ENCODE measurements at regions not wholly inside any gene's neighbourhood (a gene's known extent, or its start where the extent isn't known, plus 50 kb on each side); places are given as distances from the start of the nearest gene placed in this dataset.

GRCh38 chr12:110996415-110996814 lies 76.0 kb upstream of the MYL2 start:
- no peak overlapping the region for H3K27ac ChIP-seq (ENCODE audit: low read length in 2 of 2)
- no peaks in the 10 kb centered on the region for H4K20me1 ChIP-seq (ENCODE audit: control insufficient read depth, insufficient read depth, low read length, poor library complexity, severe bottlenecking)
- no peak overlapping the region for H3K4me3 ChIP-seq (ENCODE audit: control extremely low read depth in 1 of 5, extremely low read depth in 1 of 5, insufficient read depth in 1 of 5, low read depth in 2 of 5, low read length in 4 of 5)
- H3K4me2 ChIP-seq (replicated peaks; ENCODE audit: low read depth, low read length, poor library complexity, severe bottlenecking): no peak overlapping the region
- Mint-ChIP-seq H3K4me3 (no peak overlapping the region), H3K9me3 (ENCODE audit: insufficient read depth) (peaks cover 8% of the 10 kb centered on the region), H3K4me1 (no peaks in the 10 kb centered on the region), H3K27ac (no peak overlapping the region), H3K27me3 (peaks cover 17% of the 10 kb centered on the region)
- no peaks in the 10 kb centered on the region for H3K4me1 ChIP-seq (ENCODE audit: control insufficient read depth in 2 of 2, insufficient read depth in 2 of 2, low read length in 2 of 2)
- 12% methylated on average over 2 of the region's 5 CpGs for WGBS (ENCODE audit: insufficient coverage)
- no peak overlapping the region for H3K9ac ChIP-seq (ENCODE audit: low read length)
- H3K79me2 ChIP-seq (ENCODE audit: control insufficient read depth, insufficient read depth, low read length): no peaks in the 10 kb centered on the region
- CTCF ChIA-PET: no interaction called here
- intact Hi-C loops (cut with micrococcal nuclease): no loop called here
- TF ChIP-seq EZH2 (IDR thresholded peaks at IDR 0.05; ENCODE audit: borderline replicate concordance, insufficient read depth, low read depth, low read length, poor library complexity, severe bottlenecking): no peak
- TF ChIP-seq, protein P1, sequence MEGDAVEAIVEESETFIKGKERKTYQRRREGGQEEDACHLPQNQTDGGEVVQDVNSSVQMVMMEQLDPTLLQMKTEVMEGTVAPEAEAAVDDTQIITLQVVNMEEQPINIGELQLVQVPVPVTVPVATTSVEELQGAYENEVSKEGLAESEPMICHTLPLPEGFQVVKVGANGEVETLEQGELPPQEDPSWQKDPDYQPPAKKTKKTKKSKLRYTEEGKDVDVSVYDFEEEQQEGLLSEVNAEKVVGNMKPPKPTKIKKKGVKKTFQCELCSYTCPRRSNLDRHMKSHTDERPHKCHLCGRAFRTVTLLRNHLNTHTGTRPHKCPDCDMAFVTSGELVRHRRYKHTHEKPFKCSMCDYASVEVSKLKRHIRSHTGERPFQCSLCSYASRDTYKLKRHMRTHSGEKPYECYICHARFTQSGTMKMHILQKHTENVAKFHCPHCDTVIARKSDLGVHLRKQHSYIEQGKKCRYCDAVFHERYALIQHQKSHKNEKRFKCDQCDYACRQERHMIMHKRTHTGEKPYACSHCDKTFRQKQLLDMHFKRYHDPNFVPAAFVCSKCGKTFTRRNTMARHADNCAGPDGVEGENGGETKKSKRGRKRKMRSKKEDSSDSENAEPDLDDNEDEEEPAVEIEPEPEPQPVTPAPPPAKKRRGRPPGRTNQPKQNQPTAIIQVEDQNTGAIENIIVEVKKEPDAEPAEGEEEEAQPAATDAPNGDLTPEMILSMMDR (IDR thresholded peaks at IDR 0.05): no peak
- no peak overlapping the region for H2AFZ ChIP-seq (ENCODE audit: insufficient read depth, low read depth, low read length, poor library complexity, severe bottlenecking)
- no peaks in the 10 kb centered on the region for H3K36me3 ChIP-seq (replicated peaks in 1 of 2; ENCODE audit: control extremely low read depth in 1 of 2, control insufficient read depth in 1 of 2, extremely low read depth in 1 of 2, insufficient read depth in 2 of 2, low read length in 1 of 2)
- H3K9me3 ChIP-seq (ENCODE audit: control extremely low read depth in 1 of 3, control insufficient read depth in 2 of 3, insufficient read depth in 1 of 3, low read length in 2 of 3): peaks cover 0 to 20% (median 18%) of the 10 kb centered on the region in 3 donors
- POLR2A ChIA-PET: no interaction called here
- H3K27me3 ChIP-seq (replicated peaks in 1 of 4; ENCODE audit: control extremely low read depth in 1 of 4, control insufficient read depth in 3 of 4, insufficient read depth in 4 of 4, low read length in 3 of 4): peaks cover 0 to 5% (median under 1%) of the 10 kb centered on the region in 4 experiments
- no peak for ATAC-seq (ENCODE audit: low read depth)
- no peak for DNase-seq

DNA sequence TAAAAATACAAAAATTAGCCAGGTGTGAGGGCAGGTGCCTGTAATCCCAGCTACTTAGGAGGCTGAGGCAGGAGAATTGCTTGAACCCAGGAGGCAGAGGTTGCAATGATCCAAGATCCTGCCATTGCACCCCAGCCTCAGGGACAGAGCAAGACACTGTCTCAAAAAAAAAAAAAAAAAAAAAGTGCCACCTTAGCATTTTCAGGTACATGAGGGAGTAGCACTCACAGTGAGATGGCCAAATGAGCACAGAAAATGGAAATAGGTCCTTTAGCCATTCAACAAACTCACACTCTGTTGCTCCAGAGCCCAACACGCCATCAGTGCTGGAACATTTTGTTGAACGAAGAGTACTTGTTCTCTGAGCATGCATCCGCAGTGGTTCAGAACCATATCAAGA lies 75.2 kb upstream of the MYL2 start:
- Histone ChIP-seq H2AFZ (ENCODE audit: insufficient read depth, low read depth, low read length, poor library complexity, severe bottlenecking) (no peak overlapping the region), H3K36me3 (replicated peaks in 1 of 2; ENCODE audit: control extremely low read depth in 1 of 2, control insufficient read depth in 1 of 2, extremely low read depth in 1 of 2, insufficient read depth in 2 of 2, low read length in 1 of 2) (no peaks in the 10 kb centered on the region), H3K9ac (ENCODE audit: low read length) (no peak overlapping the region), H3K27ac (ENCODE audit: low read length in 2 of 2) (no peak overlapping the region), H3K27me3 (replicated peaks in 1 of 4; ENCODE audit: control extremely low read depth in 1 of 4, control insufficient read depth in 3 of 4, insufficient read depth in 4 of 4, low read length in 3 of 4) (peaks cover 0 to 5% (median under 1%) of the 10 kb centered on the region in 4 experiments), H3K79me2 (ENCODE audit: control insufficient read depth, insufficient read depth, low read length) (no peaks in the 10 kb centered on the region), H3K9me3 (ENCODE audit: control extremely low read depth in 1 of 3, control insufficient read depth in 2 of 3, insufficient read depth in 1 of 3, low read length in 2 of 3) (peaks cover 0 to 20% (median 18%) of the 10 kb centered on the region in 3 donors), H3K4me2 (replicated peaks; ENCODE audit: low read depth, low read length, poor library complexity, severe bottlenecking) (no peak overlapping the region), H3K4me1 (ENCODE audit: control insufficient read depth in 2 of 2, insufficient read depth in 2 of 2, low read length in 2 of 2) (no peaks in the 10 kb centered on the region), H3K4me3 (ENCODE audit: control extremely low read depth in 1 of 5, extremely low read depth in 1 of 5, insufficient read depth in 1 of 5, low read depth in 2 of 5, low read length in 4 of 5) (no peak overlapping the region), H4K20me1 (ENCODE audit: control insufficient read depth, insufficient read depth, low read length, poor library complexity, severe bottlenecking) (no peaks in the 10 kb centered on the region)
- DNase-seq (no peak), ATAC-seq (ENCODE audit: low read depth) (no peak)
- peaks cover 8% of the 10 kb centered on the region for H3K9me3 Mint-ChIP-seq (ENCODE audit: insufficient read depth)
- H3K27me3 Mint-ChIP-seq: peaks cover 20% of the 10 kb centered on the region
- TF ChIP-seq, protein P1 (IDR thresholded peaks at IDR 0.05): no peak
- no peak for TF ChIP-seq EZH2 (IDR thresholded peaks at IDR 0.05; ENCODE audit: borderline replicate concordance, insufficient read depth, low read depth, low read length, poor library complexity, severe bottlenecking)
- WGBS (ENCODE audit: insufficient coverage): 97% methylated on average over 3 of the region's 3 CpGs
- no peak overlapping the region for H3K27ac Mint-ChIP-seq
- H3K4me1 Mint-ChIP-seq: no peaks in the 10 kb centered on the region
- no peak overlapping the region for H3K4me3 Mint-ChIP-seq
- intact Hi-C loops (cut with micrococcal nuclease): no loop called here
- CTCF ChIA-PET: no interaction called here
- POLR2A ChIA-PET: no interaction called here
